BLaER1 (cell line): ENCODE measurements at regions not wholly inside any gene's neighbourhood (a gene's known extent, or its start where the extent isn't known, plus 50 kb on each side); places are given as distances from the start of the nearest gene placed in this dataset.

Source experiments
- H3K27ac ChIP-seq: shearing (Covaris generic); formaldehyde crosslinking; 2 replicates; pipeline ENCODE4 v1.8.1; 2022
- H3K27me3 ChIP-seq: shearing (Covaris generic); formaldehyde crosslinking; 2 replicates; pipeline ENCODE4 v1.8.1; 2022
- H3K36me3 ChIP-seq: shearing (Covaris generic); formaldehyde crosslinking; 2 replicates; pipeline ENCODE4 v1.8.1; 2022
- H3K4me1 ChIP-seq: shearing (Covaris generic); formaldehyde crosslinking; 2 replicates; pipeline ENCODE4 v1.8.1; 2022
- H3K4me2 ChIP-seq: shearing (Covaris generic); formaldehyde crosslinking; 2 replicates; pipeline ENCODE4 v1.8.1; 2022
- H3K4me3 ChIP-seq: shearing (Covaris generic); formaldehyde crosslinking; 2 replicates; pipeline ENCODE4 v1.8.1; 2022
- H3K9ac ChIP-seq: shearing (Covaris generic); formaldehyde crosslinking; 2 replicates; pipeline ENCODE4 v1.8.1; 2022
- H3K9me3 ChIP-seq: shearing (Covaris generic); formaldehyde crosslinking; 2 replicates; pipeline ENCODE4 v1.8.1; 2022
- H4K20me1 ChIP-seq: shearing (Covaris generic); formaldehyde crosslinking; 2 replicates; pipeline ENCODE4 v1.8.1; 2022
- Cebpa-rat ChIP-seq: shearing (Covaris generic); IDR thresholded peaks from 2 replicates; pipeline ENCODE4 v1.8.1; 2022

- Histone ChIP-seq H3K27me3 (peaks cover 5% of the 10 kb centered on the region; the same call in 1 of the 2 replicates), H3K27ac (no peak overlapping the region), H3K36me3 (no peaks in the 10 kb centered on the region), H3K4me3 (no peak overlapping the region), H3K9ac (no peak overlapping the region), H3K4me2 (peak overlapping the region; percentile 51; the same call in 1 of the 2 replicates), H3K4me1 (peaks cover 17% of the 10 kb centered on the region), H3K9me3 (no peaks in the 10 kb centered on the region), H4K20me1 (no peaks in the 10 kb centered on the region)
- no peak for TF ChIP-seq Cebpa-rat
These were observed 57.1 kb downstream of the HLA-A start for GRCh38 chr6:29999416-29999815.

- Histone ChIP-seq H3K4me2 (peak overlapping the region; percentile 51), H4K20me1 (peaks cover 3% of the 10 kb centered on the region; the same call in 1 of the 2 replicates), H3K36me3 (no peaks in the 10 kb centered on the region), H3K4me3 (no peak overlapping the region), H3K4me1 (peaks cover 17% of the 10 kb centered on the region), H3K27ac (no peak overlapping the region), H3K27me3 (peaks cover 12% of the 10 kb centered on the region), H3K9me3 (no peaks in the 10 kb centered on the region), H3K9ac (no peak overlapping the region)
- TF ChIP-seq Cebpa-rat = no peak
These were observed 57.9 kb downstream of the HLA-A start for GRCh38 chr6:30000156-30000791.

- peaks cover 38% of the 10 kb centered on the region for H3K27me3 ChIP-seq
- no peaks in the 10 kb centered on the region for H3K36me3 ChIP-seq
- H3K9me3 ChIP-seq = peaks cover 15% of the 10 kb centered on the region
- H3K27ac ChIP-seq = no peak overlapping the region
- no peak for TF ChIP-seq Cebpa-rat
- H3K4me2 ChIP-seq = no peak overlapping the region
- no peak overlapping the region for H3K9ac ChIP-seq
- H4K20me1 ChIP-seq = peaks cover 20% of the 10 kb centered on the region; the same call in 1 of the 2 replicates
- H3K4me1 ChIP-seq = peaks cover 17% of the 10 kb centered on the region
- H3K4me3 ChIP-seq = no peak overlapping the region
These were observed 58.2 kb upstream of the POLR1H start for GRCh38 chr6:30002871-30003270.

GRCh38 chr6:30005482-30005881, 55.6 kb upstream of the POLR1H start:
- peaks cover 16% of the 10 kb centered on the region for H3K9me3 ChIP-seq
- peaks cover 52% of the 10 kb centered on the region for H3K27me3 ChIP-seq
- no peak overlapping the region for H3K27ac ChIP-seq
- H3K4me3 ChIP-seq = no peak overlapping the region
- H4K20me1 ChIP-seq = peaks cover 20% of the 10 kb centered on the region; the same call in 1 of the 2 replicates
- H3K9ac ChIP-seq = no peak overlapping the region
- peaks cover 8% of the 10 kb centered on the region for H3K4me1 ChIP-seq
- TF ChIP-seq Cebpa-rat = no peak
- H3K36me3 ChIP-seq = peaks cover 3% of the 10 kb centered on the region; the same call in 1 of the 2 replicates
- no peak overlapping the region for H3K4me2 ChIP-seq

GRCh38 chr6:30006170-30007131, 54.6 kb upstream of the POLR1H start:
- H3K4me3 ChIP-seq = peak overlapping the region; percentile 60
- no peak for TF ChIP-seq Cebpa-rat

GRCh38 chr6:30007132-30007764, 53.8 kb upstream of the POLR1H start:
- Histone ChIP-seq H3K27ac (no peak overlapping the region), H3K9ac (no peak overlapping the region), H3K4me2 (no peak overlapping the region), H3K4me3 (no peak overlapping the region), H3K4me1 (no peaks in the 10 kb centered on the region), H3K36me3 (peaks cover 8% of the 10 kb centered on the region; the same call in 1 of the 2 replicates), H3K9me3 (peaks cover 16% of the 10 kb centered on the region), H4K20me1 (peaks cover 20% of the 10 kb centered on the region; the same call in 1 of the 2 replicates), H3K27me3 (peaks cover 52% of the 10 kb centered on the region)
- no peak for TF ChIP-seq Cebpa-rat

More at GRCh38 chr6:30006170-30007131, 54.6 kb upstream of the POLR1H start:
- Histone ChIP-seq H4K20me1 (peaks cover 20% of the 10 kb centered on the region; the same call in 1 of the 2 replicates), H3K27ac (peak overlapping the region; percentile 65; the same call in 1 of the 2 replicates), H3K4me1 (no peaks in the 10 kb centered on the region), H3K4me2 (no peak overlapping the region), H3K9ac (0 out of 2 replicates have a peak overlapping the region, but pooled peaks have one; percentile 60), H3K9me3 (peaks cover 16% of the 10 kb centered on the region), H3K27me3 (peaks cover 52% of the 10 kb centered on the region), H3K36me3 (peaks cover 5% of the 10 kb centered on the region; the same call in 1 of the 2 replicates)

GRCh38 chr6:30009113-30009512, 52.0 kb upstream of the POLR1H start:
- TF ChIP-seq Cebpa-rat = no peak
- Histone ChIP-seq H3K4me2 (no peak overlapping the region), H3K36me3 (peaks cover 8% of the 10 kb centered on the region; the same call in 1 of the 2 replicates), H3K27me3 (peaks cover 50% of the 10 kb centered on the region), H3K4me3 (no peak overlapping the region), H3K27ac (no peak overlapping the region), H3K9me3 (peaks cover 16% of the 10 kb centered on the region), H3K4me1 (no peaks in the 10 kb centered on the region), H4K20me1 (peaks cover 20% of the 10 kb centered on the region; the same call in 1 of the 2 replicates), H3K9ac (no peak overlapping the region)
